ENCODE measurements at regions not wholly inside any gene's neighbourhood (a gene's known extent, or its start where the extent isn't known, plus 50 kb on each side); places are given as distances from the start of the nearest gene placed in this dataset.
"Not testable (repeated sequence)": the region's sequence is repeated elsewhere in the genome, so short reads cannot be mapped to it uniquely, and the experiment has no call there.

- no peaks in the 10 kb centered on the region for H3K4me1 Mint-ChIP-seq
- DNase-seq (ENCODE audit: low read depth, low spot score) = no peak
- H3K9me3 Mint-ChIP-seq = peaks cover 2% of the 10 kb centered on the region
- no peaks in the 10 kb centered on the region for H3K27me3 Mint-ChIP-seq (ENCODE audit: low read depth)
- no peak overlapping the region for H3K4me3 Mint-ChIP-seq
- TF ChIP-seq CTCF (conservative IDR thresholded peaks at IDR 0.05) = no peak
- no peaks in the 10 kb centered on the region for H3K36me3 Mint-ChIP-seq (ENCODE audit: low read depth)
- peak overlapping the region; percentile 15 for H3K27ac Mint-ChIP-seq (ENCODE audit: unreplicated experiment)
Measured at GRCh38 chr14:71165121-71166031, 258.1 kb downstream of the PCNX1 start.

GRCh38 chr14:71166180-71166837 is 259.1 kb downstream of the PCNX1 start:
- H3K36me3 Mint-ChIP-seq (ENCODE audit: low read depth) = no peaks in the 10 kb centered on the region
- no peaks in the 10 kb centered on the region for H3K4me1 Mint-ChIP-seq
- H3K27me3 Mint-ChIP-seq (ENCODE audit: low read depth) = no peaks in the 10 kb centered on the region
- H3K27ac Mint-ChIP-seq (ENCODE audit: unreplicated experiment) = peak overlapping the region; percentile 51
- peak; percentile 50 for TF ChIP-seq CTCF (conservative IDR thresholded peaks at IDR 0.05)
- no peak overlapping the region for H3K4me3 Mint-ChIP-seq
- no peak for DNase-seq (ENCODE audit: low read depth, low spot score)
- H3K9me3 Mint-ChIP-seq = no peaks in the 10 kb centered on the region

- H3K36me3 Mint-ChIP-seq (ENCODE audit: low read depth); H3K27me3 Mint-ChIP-seq (ENCODE audit: low read depth); H3K27ac Mint-ChIP-seq (ENCODE audit: unreplicated experiment); H3K4me3 Mint-ChIP-seq; H3K4me1 Mint-ChIP-seq; DNase-seq (ENCODE audit: low read depth, low spot score); H3K9me3 Mint-ChIP-seq: not testable (repeated sequence)
Measured at GRCh38 chr14:71167325-71167950, 260.2 kb downstream of the PCNX1 start.

GRCh38 chr14:71168161-71168560 is 260.9 kb downstream of the PCNX1 start:
- not testable (repeated sequence) for H3K9me3 Mint-ChIP-seq; H3K27me3 Mint-ChIP-seq (ENCODE audit: low read depth); H3K27ac Mint-ChIP-seq (ENCODE audit: unreplicated experiment); DNase-seq (ENCODE audit: low read depth, low spot score); H3K36me3 Mint-ChIP-seq (ENCODE audit: low read depth); H3K4me3 Mint-ChIP-seq; H3K4me1 Mint-ChIP-seq

GRCh38 chr14:71168564-71169427 is 261.5 kb downstream of the PCNX1 start:
- TF ChIP-seq CTCF (conservative IDR thresholded peaks at IDR 0.05) = no peak
- no peak for DNase-seq (ENCODE audit: low read depth, low spot score)
- Mint-ChIP-seq H3K4me1 (no peaks in the 10 kb centered on the region), H3K27ac (ENCODE audit: unreplicated experiment) (no peak overlapping the region), H3K27me3 (ENCODE audit: low read depth) (no peaks in the 10 kb centered on the region), H3K4me3 (no peak overlapping the region), H3K36me3 (ENCODE audit: low read depth) (no peaks in the 10 kb centered on the region), H3K9me3 (no peaks in the 10 kb centered on the region)

GRCh38 chr14:71169861-71170260 is 262.6 kb downstream of the PCNX1 start:
- Mint-ChIP-seq H3K27ac (ENCODE audit: unreplicated experiment) (no peak overlapping the region), H3K27me3 (ENCODE audit: low read depth) (no peaks in the 10 kb centered on the region), H3K9me3 (no peaks in the 10 kb centered on the region)

More at GRCh38 chr14:71169861-71170260, 262.6 kb downstream of the PCNX1 start:
- H3K4me3 Mint-ChIP-seq = no peak overlapping the region
- no peak for TF ChIP-seq CTCF (conservative IDR thresholded peaks at IDR 0.05)
- H3K4me1 Mint-ChIP-seq = no peaks in the 10 kb centered on the region
- DNase-seq (ENCODE audit: low read depth, low spot score) = no peak
- H3K36me3 Mint-ChIP-seq (ENCODE audit: low read depth) = no peaks in the 10 kb centered on the region

Data from neural crest cell (in vitro differentiated cells).